C4-2B (cell line): ENCODE measurements at regions not wholly inside any gene's neighbourhood (a gene's known extent, or its start where the extent isn't known, plus 50 kb on each side); places are given as distances from the start of the nearest gene placed in this dataset.

Source experiments
- H3K27ac ChIP-seq: fragments of 450-650 bp; 2 replicates; pipeline ENCODE4 v1.5.1; 2017
- CTCF ChIP-seq: fragments of 450-650 bp; conservative IDR thresholded peaks from 2 replicates; pipeline ENCODE4 v1.5.1; 2017; ENCODE audit warnings: mild to moderate bottlenecking
- ZFX ChIP-seq: fragments of 450-650 bp; IDR thresholded peaks from 2 replicates; pipeline ENCODE4 v1.6.1; 2017

DNA sequence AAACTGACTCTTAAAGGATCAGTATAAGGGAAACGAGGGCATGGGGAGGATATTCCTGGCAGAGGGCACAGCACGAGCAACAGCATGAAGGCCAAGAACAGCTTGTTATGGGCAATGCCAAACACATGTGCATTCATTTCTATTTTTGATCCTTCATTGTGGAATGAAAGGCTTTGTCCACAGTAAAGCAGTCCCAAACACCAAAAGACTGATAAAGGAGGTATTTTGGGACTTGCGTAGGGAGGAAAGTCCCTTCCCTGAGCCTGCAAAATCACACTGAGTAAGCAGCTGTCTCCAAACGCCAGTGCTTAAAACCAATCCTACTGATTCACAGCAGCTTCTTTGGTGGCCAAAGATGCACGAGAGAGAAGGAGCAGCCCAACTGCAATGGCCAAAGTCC is 138.2 kb downstream of the UNC5CL start:
- H3K27ac ChIP-seq: no peak overlapping the region
- TF ChIP-seq CTCF (no peak), ZFX (no peak)

DNA sequence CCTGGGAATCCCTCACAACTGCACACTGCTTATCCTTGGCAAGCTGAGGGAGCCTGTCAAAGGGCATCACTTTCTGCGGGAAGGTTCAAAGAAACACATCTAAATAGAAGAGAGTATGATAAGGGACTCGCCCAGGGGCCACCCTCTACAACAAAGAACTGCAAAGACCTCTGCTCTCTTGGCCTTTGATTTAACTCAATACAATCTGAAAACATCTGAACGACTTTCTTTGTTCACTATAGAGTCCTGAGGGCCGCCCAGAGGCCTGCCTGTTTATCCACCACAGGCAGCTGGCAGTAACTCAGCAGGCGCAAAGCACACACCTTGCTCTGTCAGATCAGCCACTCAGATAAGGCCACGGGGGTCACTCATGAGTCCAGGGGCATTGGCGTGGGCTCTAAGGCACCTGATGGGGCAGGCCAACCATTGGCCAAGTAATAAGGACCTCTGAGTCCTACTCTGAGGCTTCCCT is 139.3 kb downstream of the UNC5CL start:
- H3K27ac ChIP-seq: no peak overlapping the region
- TF ChIP-seq ZFX: no peak
- TF ChIP-seq CTCF: no peak

DNA sequence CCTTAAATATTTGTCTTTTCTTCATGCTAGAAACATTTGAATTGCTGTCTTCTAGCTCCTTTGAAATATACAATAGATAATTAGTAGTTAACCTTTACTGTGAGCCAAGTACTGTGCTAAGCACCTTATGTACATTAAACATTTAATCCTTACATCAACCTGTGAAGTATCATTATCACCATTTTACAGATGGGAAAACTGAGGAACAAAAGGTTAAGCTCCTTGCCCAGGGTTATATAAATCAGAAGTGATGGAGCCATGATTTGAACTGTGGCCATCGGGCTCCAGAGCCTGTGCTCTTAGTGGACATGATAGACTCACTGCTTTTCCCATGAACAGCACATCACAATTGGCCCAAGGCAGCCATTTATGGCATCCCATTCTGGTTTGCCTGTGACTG is 140.9 kb downstream of the UNC5CL start:
- TF ChIP-seq ZFX: no peak
- no peak for TF ChIP-seq CTCF
- H3K27ac ChIP-seq: no peak overlapping the region

DNA sequence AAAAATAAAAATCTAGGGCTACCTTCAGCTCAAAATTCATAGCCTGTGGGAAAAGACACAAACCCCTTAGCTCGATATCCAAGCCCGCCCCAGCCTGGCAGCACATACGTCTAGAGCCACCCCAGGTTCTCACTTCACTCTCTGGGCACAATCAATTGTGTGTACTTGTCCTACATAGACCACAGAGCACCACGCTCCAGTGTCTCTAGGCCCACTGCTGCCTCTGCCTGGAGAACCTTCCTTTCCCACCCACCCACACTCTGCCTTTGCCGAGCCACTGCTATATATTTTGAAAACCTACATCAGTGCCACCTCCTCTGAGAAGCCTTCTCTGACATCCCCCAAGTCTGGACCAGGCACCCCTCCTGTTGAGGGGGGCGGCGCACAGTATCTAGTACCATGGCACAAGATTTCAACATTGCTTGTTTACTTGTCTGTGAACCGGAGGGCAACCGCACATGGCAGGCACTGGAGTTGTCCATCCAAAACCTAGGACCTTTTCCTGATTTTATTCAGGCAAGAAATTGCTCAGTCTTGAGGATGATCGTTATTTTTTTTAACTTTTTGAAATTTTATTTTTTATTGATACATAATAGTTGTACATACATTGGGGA is 141.5 kb downstream of the UNC5CL start:
- no peak overlapping the region for H3K27ac ChIP-seq
- TF ChIP-seq CTCF (no peak), ZFX (no peak)

DNA sequence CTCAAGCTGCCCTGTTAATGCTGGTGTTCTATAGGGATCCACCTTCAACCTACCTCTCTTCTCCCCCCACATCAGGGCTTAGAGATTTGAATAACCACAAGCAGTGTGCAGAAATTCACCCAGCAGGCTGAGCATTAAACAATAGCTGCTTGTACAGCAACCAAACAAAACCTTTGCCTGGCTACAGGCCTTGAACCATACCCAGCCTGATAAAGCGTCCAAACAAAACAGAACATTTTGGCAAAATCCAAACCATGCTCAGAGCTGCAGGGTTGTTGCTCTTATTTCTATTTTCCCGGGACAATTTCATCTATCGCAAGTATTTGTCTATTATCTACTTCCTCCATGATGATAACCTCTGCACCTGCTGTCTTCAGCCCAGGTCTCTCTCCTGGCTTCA is 142.3 kb downstream of the UNC5CL start:
- no peak for TF ChIP-seq ZFX
- TF ChIP-seq CTCF: no peak
- H3K27ac ChIP-seq: no peak overlapping the region

GRCh38 chr6:40894962-40895799 is 143.8 kb downstream of the UNC5CL start:
- TF ChIP-seq ZFX (no peak), CTCF (peak; percentile 83)
- H3K27ac ChIP-seq: no peak overlapping the region

DNA sequence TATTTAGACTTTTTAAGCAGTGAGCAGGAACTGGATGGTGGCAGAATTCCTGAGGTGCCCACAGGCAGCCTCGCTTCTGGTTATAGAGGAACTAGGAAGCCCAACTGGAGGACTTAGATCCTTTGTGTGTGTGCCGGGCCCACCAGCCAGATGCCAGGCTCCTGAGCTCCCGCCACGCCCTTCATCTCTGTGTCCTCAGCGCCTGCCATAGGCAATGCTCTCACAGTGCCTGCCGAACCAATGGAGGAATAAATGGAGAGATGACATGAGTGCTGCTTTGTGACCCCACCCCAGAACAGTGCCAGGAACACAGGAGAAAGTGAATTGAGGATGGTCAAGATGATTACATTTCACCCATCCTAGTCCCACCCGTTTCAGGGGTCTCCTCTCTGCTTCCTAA is 146.0 kb downstream of the UNC5CL start:
- H3K27ac ChIP-seq: no peak overlapping the region
- TF ChIP-seq CTCF: no peak
- TF ChIP-seq ZFX: no peak
